Prostate gland (tissue), 2 donors: ENCODE measurements at regions not wholly inside any gene's neighbourhood (a gene's known extent, or its start where the extent isn't known, plus 50 kb on each side); places are given as distances from the start of the nearest gene placed in this dataset.

Experiments used
- CTCF ChIP-seq, 4 experiments: fragments of 200-600 bp in 2 of 4; fragments of 450-650 bp in 2 of 4; sonication (generic) in 2 of 4; IDR thresholded peaks; 1 replicate in 3 of 4; 2 replicates in 1 of 4; pipeline ENCODE4 v1.5.1; 2016 to 2019; ENCODE audit warnings: antibody characterized with exemption in 4 of 4, mild to moderate bottlenecking in 2 of 4, moderate library complexity in 2 of 4
- POLR2A ChIP-seq: fragments of 450-650 bp; IDR thresholded peaks from one replicate; pipeline ENCODE4 v1.6.1; 2016; ENCODE audit warnings: antibody characterized with exemption, mild to moderate bottlenecking
- POLR2AphosphoS5 ChIP-seq: sonication (generic); formaldehyde crosslinking; IDR thresholded peaks from one replicate; pipeline ENCODE4 v1.6.1; 2017; ENCODE audit warnings: antibody characterized with exemption

GRCh38 chr13:99740251-99740979 is 231.2 kb downstream of the ZIC5 start:
- TF ChIP-seq POLR2A (no peak), CTCF (IDR thresholded peaks at IDR 0.05) (no peak), POLR2AphosphoS5 (no peak)
